ENCODE measurements at regions not wholly inside any gene's neighbourhood (a gene's known extent, or its start where the extent isn't known, plus 50 kb on each side); places are given as distances from the start of the nearest gene placed in this dataset.

DNA sequence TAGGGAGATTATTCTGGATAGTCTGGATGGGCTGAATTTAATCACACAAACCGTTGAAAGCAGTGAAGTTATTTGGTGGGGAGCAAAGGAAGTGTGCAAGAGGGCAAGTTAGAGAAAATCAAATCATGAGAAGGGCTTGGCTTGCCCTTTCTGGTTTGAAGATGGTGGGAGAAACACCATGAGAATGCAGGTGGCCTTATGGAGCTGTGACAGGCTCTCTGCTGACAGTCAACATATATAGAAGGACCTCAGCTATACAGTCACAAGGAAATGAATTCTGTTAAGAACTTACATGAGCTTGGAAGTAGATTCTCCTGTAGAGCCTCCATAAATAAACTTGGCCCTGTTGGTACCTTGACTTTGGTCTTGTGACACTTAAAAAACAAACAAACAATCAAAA, 72.3 kb downstream of the GMNC start:
- no peak overlapping the region for H3K4me3 Mint-ChIP-seq
- no peak overlapping the region for H3K27ac Mint-ChIP-seq
- no peaks in the 10 kb centered on the region for H3K9me3 Mint-ChIP-seq (ENCODE audit: low read depth)
- H3K36me3 Mint-ChIP-seq = no peaks in the 10 kb centered on the region
- no peaks in the 10 kb centered on the region for H3K4me1 Mint-ChIP-seq
- CTCF ChIA-PET = no interaction called here
- H3K27me3 Mint-ChIP-seq = no peaks in the 10 kb centered on the region
- ATAC-seq (no peak), DNase-seq (no peak)

DNA sequence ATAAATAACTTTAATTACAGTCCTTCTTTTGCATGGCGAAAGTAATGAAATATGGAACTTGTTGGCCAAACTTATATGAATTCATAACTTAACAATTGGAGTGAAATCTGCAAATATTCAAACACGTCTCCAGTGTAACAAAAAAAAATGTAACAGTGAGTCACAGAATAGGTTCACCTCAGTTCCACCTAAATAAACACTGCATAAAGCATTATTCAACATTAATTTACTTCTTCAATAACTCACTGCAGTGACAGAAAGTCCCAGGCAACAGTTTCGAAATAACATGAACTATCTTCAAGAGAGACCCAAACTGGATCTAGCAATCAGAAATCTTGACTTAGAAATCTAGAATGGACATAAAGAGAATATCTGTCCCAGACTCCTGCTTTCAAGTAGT, 75.6 kb downstream of the GMNC start:
- H3K27me3 Mint-ChIP-seq = no peaks in the 10 kb centered on the region
- H3K27ac Mint-ChIP-seq = no peak overlapping the region
- no peaks in the 10 kb centered on the region for H3K9me3 Mint-ChIP-seq (ENCODE audit: low read depth)
- no peaks in the 10 kb centered on the region for H3K4me1 Mint-ChIP-seq
- CTCF ChIA-PET = no interaction called here
- ATAC-seq (no peak), DNase-seq (no peak)
- no peaks in the 10 kb centered on the region for H3K36me3 Mint-ChIP-seq
- H3K4me3 Mint-ChIP-seq = no peak overlapping the region

DNA sequence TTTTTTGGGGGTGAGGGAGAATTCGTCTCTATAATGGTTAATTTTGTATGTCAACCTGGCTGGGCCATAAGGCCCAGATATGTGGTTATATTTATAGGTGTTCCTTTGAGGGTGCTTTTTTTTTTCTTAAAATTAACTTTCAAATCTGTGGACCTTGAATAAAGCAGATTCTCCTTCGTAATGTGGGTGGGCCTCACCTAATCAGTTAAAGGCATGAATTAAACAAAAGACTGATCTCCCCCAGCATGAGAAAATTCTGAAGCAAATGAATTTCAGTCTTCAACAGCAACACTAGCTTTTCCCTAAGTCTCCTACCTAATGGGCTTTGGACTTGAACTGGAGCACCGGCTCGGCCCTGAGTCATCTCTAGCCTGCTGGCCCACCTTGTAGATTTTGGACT, 77.4 kb downstream of the GMNC start:
- no peaks in the 10 kb centered on the region for H3K36me3 Mint-ChIP-seq
- no peaks in the 10 kb centered on the region for H3K27me3 Mint-ChIP-seq
- ATAC-seq = no peak
- no peak overlapping the region for H3K4me3 Mint-ChIP-seq
- H3K4me1 Mint-ChIP-seq = no peaks in the 10 kb centered on the region
- no peak for DNase-seq
- no peaks in the 10 kb centered on the region for H3K9me3 Mint-ChIP-seq (ENCODE audit: low read depth)
- no peak overlapping the region for H3K27ac Mint-ChIP-seq
- CTCF ChIA-PET = no interaction called here

DNA sequence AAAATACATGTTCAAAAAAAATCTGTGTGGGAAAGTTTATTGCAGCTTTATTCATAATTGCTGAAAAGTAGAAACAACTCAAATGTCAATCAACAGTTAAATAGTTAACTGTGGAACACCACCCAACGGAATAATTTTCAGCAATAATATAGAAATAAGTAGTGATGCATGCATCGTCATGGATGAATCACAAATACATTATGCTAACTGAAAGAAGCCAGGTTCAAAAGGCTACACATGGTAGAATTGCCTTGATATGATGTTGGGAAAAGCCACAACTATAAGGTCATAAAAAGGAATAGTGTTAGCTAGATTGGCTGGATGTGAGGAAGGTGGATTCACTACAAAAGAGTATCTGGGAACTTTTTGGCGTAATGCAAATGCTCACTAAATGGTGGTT, 82.0 kb downstream of the GMNC start:
- H3K4me3 Mint-ChIP-seq = no peak overlapping the region
- H3K4me1 Mint-ChIP-seq = no peaks in the 10 kb centered on the region
- no peaks in the 10 kb centered on the region for H3K9me3 Mint-ChIP-seq (ENCODE audit: low read depth)
- no peak for DNase-seq
- H3K36me3 Mint-ChIP-seq = no peaks in the 10 kb centered on the region
- no peak for ATAC-seq
- CTCF ChIA-PET = no interaction called here
- no peaks in the 10 kb centered on the region for H3K27me3 Mint-ChIP-seq
- no peak overlapping the region for H3K27ac Mint-ChIP-seq

DNA sequence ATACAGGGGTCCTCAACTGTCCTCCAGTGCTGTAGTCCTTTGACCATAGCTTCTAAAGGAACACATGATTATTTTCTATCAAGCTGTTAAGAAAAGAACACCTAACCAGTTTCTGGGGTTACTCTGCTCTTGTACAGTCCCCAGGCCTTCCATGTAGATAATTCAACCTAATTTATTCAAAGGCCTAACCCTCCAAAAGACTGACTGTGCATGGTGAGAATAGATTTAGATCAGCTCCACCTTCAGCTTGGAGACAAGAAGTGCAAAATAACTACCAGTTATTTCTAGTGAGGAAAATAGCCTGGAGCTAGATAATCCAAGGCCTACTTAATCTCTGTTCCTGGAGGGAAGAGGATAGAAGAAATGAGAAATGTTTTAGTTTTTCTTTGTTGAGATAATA, 87.9 kb downstream of the GMNC start:
- Mint-ChIP-seq H3K27ac (no peak overlapping the region), H3K4me1 (no peaks in the 10 kb centered on the region), H3K4me3 (no peak overlapping the region), H3K27me3 (no peaks in the 10 kb centered on the region), H3K36me3 (no peaks in the 10 kb centered on the region), H3K9me3 (ENCODE audit: low read depth) (no peaks in the 10 kb centered on the region)
- DNase-seq = no peak
- ATAC-seq = no peak
- CTCF ChIA-PET = no interaction called here

DNA sequence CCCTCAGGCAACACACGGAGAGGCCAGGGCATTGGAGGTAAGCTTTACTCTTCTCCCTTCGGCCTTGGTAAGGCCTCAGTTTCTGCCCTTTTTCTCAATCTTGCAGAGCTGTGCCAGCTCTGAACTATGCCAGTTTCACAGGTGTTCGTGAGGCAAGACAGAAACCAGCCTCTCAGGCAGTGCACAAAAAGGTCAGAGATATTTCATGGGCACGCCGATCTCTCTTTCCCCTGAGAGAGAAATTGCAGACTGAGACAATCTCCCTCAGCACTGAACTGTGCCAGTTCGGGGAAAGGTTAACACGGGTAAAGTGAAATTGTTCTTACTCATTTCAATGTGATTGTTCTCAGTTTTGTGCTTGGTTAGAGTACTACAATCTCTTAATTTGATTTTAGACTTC, 88.5 kb downstream of the GMNC start:
- Mint-ChIP-seq H3K9me3 (ENCODE audit: low read depth) (no peaks in the 10 kb centered on the region), H3K4me3 (no peak overlapping the region), H3K4me1 (no peaks in the 10 kb centered on the region), H3K36me3 (no peaks in the 10 kb centered on the region), H3K27me3 (no peaks in the 10 kb centered on the region), H3K27ac (no peak overlapping the region)
- ATAC-seq (no peak), DNase-seq (no peak)
- CTCF ChIA-PET = no interaction called here

DNA sequence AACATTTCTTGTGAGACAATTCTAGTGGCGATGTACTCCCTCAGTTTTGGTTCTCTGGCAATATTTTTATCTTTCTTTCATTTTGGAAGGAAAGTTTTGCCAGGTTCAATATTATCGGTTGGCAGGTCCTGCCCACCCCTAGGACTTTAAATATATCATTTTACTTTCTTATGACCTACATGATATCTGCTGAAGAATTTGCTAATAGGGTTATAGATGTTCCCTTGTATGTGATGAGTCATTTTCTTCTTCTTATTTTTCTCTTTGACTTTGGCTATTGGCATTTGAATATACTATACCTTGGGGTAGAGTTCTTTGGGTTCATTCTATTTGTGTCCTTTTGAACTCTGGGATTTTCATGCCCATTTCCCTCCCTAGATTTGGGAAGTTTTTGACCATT, 89.7 kb downstream of the GMNC start:
- Mint-ChIP-seq H3K4me1 (no peaks in the 10 kb centered on the region), H3K9me3 (ENCODE audit: low read depth) (no peaks in the 10 kb centered on the region), H3K27me3 (no peaks in the 10 kb centered on the region), H3K36me3 (no peaks in the 10 kb centered on the region), H3K4me3 (no peak overlapping the region), H3K27ac (no peak overlapping the region)
- CTCF ChIA-PET = no interaction called here
- DNase-seq (no peak), ATAC-seq (no peak)

DNA sequence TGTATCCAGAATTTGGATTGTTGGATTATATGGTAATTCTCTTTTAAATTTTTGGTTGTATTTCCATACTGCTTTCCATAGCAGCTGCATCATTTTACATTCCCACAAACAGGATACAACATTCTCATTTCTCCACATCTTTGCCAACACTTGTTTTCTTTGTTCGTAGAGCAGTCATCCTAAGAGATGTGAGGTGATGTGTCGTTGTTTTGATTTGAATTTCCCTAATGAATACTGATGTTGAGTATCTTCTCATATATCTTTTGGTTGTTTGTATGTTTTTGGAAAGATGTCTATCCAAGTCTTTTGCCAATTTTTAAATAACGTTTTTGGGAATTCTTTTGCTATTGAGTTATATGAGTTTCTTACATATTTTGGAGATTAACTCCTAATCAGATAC, 93.6 kb downstream of the GMNC start:
- no peak overlapping the region for H3K27ac Mint-ChIP-seq
- no peaks in the 10 kb centered on the region for H3K9me3 Mint-ChIP-seq (ENCODE audit: low read depth)
- H3K4me3 Mint-ChIP-seq = no peak overlapping the region
- no peaks in the 10 kb centered on the region for H3K36me3 Mint-ChIP-seq
- H3K4me1 Mint-ChIP-seq = no peaks in the 10 kb centered on the region
- DNase-seq (no peak), ATAC-seq (no peak)
- H3K27me3 Mint-ChIP-seq = no peaks in the 10 kb centered on the region
- CTCF ChIA-PET = no interaction called here

DNA sequence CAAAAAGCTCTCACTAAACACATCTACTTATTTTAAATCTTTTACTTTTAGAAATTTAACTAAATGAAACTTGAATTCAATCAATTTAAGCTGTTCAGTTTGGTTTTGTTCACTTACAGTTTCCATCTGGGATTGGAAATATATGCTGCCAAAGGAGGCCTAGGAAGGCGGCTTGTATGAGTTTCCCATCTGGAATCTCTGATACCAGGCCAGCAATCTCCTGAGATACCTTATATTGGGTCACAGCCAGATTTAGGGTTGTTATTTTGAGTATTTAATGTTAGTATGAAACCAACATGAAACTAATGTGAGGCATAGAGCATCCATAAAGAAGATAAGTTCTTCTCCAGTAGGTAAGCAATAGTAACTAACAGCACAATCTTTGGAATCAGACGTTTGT, 94.6 kb downstream of the GMNC start:
- no peak overlapping the region for H3K4me3 Mint-ChIP-seq
- H3K27me3 Mint-ChIP-seq = no peaks in the 10 kb centered on the region
- H3K9me3 Mint-ChIP-seq (ENCODE audit: low read depth) = no peaks in the 10 kb centered on the region
- CTCF ChIA-PET = no interaction called here
- no peak for DNase-seq
- no peaks in the 10 kb centered on the region for H3K4me1 Mint-ChIP-seq
- ATAC-seq = no peak
- H3K27ac Mint-ChIP-seq = no peak overlapping the region
- H3K36me3 Mint-ChIP-seq = no peaks in the 10 kb centered on the region

DNA sequence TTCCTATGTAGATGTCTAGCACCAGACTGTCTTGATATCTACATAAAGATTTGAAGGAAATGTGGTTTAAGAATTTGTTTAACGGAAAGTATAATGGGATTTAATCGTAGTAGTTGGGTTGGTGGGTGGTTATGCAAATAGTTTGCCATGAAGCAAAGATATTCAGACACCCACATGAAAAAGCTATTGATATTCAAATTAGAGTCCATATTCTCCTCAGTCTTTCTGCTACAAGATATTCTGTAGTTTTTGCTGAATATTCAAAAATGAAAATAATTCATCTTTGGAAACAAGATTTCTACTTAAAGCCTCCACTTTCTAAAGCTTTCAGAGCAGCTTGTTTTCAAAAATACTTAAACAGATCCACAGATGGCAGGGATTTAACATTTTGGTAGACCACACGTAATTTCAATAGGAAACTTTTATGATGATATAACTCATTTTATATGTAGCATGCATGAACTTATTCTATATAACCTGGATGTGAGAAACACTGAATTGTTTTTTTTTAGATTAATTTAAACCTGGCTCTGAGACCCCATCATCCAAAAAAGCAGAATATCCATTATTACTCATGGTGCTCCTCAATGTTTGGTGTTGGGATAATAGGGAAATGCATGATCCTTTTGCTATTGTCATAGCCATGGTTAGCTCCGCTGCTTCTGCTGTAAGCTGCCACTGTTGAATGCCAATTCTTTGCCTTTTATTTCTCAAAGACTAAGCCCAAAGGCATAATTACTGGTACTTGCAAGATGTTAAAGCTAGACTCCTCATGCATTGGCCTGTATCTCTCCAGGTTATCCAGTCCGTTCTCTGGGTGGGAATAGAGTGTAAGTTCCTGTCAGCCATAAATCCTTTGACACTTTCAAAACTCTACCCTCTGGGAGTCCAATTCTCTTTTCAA, 98.0 kb downstream of the GMNC start:
- Mint-ChIP-seq H3K4me3 (no peak overlapping the region), H3K36me3 (no peaks in the 10 kb centered on the region), H3K27ac (no peak overlapping the region), H3K9me3 (ENCODE audit: low read depth) (no peaks in the 10 kb centered on the region), H3K4me1 (no peaks in the 10 kb centered on the region), H3K27me3 (no peaks in the 10 kb centered on the region)
- ATAC-seq = no peak
- no peak for DNase-seq
- CTCF ChIA-PET = no interaction called here

DNA sequence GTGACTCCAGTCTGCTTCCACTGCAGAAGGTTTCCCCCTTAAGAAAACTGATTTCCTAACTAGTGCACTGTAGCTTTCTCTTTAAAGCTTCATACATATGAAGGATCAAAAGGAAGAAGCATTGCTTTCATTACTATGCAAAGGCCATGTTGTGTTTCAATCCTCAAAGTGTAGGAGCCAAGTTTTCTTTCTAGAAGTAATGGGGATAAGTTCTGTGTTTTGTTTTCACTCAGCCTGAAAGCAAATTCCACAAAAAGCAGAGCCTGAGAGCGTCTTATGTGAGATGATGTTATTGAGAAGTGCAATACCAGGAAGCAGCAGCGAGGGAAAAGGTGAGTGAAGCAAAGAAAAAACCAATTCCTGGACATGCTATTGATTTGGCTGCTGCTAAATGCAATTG, 99.7 kb downstream of the GMNC start:
- CTCF ChIA-PET = no interaction called here
- Mint-ChIP-seq H3K9me3 (ENCODE audit: low read depth) (peaks cover 2% of the 10 kb centered on the region), H3K27me3 (no peaks in the 10 kb centered on the region)

DNA sequence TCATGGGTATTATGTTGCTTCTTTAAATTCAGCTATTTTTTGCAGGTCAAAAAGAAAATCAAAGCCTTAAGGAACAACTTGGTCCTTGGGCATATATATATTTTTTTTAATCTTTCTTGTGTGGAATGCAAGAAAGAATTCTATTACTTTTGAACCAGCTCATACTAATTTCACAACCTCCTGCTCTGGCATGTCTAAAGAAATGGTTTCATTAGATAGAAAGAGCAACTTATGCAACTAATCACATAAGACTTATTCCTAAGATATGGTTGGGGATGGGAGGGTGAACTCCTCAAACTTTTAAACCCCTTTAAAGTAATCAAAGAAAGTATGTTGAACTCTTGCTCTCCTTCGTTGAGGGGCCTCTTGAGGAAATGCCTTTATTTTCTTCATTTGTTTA, 114.9 kb downstream of the GMNC start:
- ATAC-seq (no peak), DNase-seq (no peak)
- CTCF ChIA-PET = no interaction called here
- no peaks in the 10 kb centered on the region for H3K9me3 Mint-ChIP-seq (ENCODE audit: low read depth)
- H3K36me3 Mint-ChIP-seq = no peaks in the 10 kb centered on the region
- H3K27ac Mint-ChIP-seq = no peak overlapping the region
- H3K4me1 Mint-ChIP-seq = no peaks in the 10 kb centered on the region
- H3K27me3 Mint-ChIP-seq = no peaks in the 10 kb centered on the region
- H3K4me3 Mint-ChIP-seq = no peak overlapping the region

More for the DNA sequence above, 99.7 kb downstream of the GMNC start:
- DNase-seq (no peak), ATAC-seq (no peak)
- Mint-ChIP-seq H3K4me1 (no peaks in the 10 kb centered on the region), H3K27ac (no peak overlapping the region), H3K4me3 (no peak overlapping the region), H3K36me3 (no peaks in the 10 kb centered on the region)

DNA sequence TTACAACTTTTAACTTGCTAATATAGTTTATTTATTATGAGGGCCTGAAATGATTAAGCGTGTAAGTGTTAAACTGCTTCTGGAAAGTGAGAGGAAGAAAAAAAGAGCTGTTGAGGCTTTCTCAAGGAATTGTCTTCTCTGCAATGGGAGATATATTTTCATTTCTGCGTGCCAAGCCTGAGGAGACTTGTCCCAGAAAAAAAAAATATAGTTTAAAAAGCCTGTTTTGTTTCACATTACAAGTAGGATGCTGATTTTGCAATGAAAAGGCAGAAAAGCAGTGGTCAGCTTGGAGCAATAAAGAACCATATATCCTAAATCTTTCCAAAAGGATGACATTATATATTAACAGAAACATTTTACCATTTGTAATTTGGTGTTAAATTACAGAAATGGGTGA, 115.5 kb downstream of the GMNC start:
- ATAC-seq = no peak
- H3K27ac Mint-ChIP-seq = no peak overlapping the region

DNA sequence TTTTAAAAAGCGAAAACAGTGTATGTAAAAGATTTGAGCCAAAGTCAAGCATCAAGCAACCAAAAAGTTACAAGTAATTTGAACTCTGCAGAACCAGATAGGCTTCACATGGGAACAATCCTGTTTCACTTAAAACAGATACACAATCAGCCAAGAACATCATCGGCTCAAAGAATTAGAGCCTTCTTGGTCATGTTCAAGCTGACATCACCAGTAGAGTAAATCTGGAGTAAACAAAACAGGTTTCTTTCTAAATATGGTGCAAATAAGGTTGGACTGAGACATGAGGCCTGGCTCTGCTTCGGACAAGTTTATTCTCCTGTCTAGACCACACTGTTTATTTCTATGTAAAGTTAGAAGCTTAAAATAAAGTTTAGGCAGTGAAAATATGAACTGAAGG, 116.0 kb downstream of the GMNC start:
- no peak overlapping the region for H3K4me3 Mint-ChIP-seq
- H3K27ac Mint-ChIP-seq = no peak overlapping the region
- no peak for DNase-seq
- H3K9me3 Mint-ChIP-seq (ENCODE audit: low read depth) = no peaks in the 10 kb centered on the region
- CTCF ChIA-PET = no interaction called here
- no peaks in the 10 kb centered on the region for H3K36me3 Mint-ChIP-seq
- no peak for ATAC-seq
- no peaks in the 10 kb centered on the region for H3K27me3 Mint-ChIP-seq
- H3K4me1 Mint-ChIP-seq = no peaks in the 10 kb centered on the region

More for the DNA sequence above, 115.5 kb downstream of the GMNC start:
- H3K36me3 Mint-ChIP-seq = no peaks in the 10 kb centered on the region
- no peaks in the 10 kb centered on the region for H3K27me3 Mint-ChIP-seq
- no peak for DNase-seq
- H3K9me3 Mint-ChIP-seq (ENCODE audit: low read depth) = no peaks in the 10 kb centered on the region
- H3K4me3 Mint-ChIP-seq = no peak overlapping the region
- no peaks in the 10 kb centered on the region for H3K4me1 Mint-ChIP-seq
- CTCF ChIA-PET = no interaction called here

DNA sequence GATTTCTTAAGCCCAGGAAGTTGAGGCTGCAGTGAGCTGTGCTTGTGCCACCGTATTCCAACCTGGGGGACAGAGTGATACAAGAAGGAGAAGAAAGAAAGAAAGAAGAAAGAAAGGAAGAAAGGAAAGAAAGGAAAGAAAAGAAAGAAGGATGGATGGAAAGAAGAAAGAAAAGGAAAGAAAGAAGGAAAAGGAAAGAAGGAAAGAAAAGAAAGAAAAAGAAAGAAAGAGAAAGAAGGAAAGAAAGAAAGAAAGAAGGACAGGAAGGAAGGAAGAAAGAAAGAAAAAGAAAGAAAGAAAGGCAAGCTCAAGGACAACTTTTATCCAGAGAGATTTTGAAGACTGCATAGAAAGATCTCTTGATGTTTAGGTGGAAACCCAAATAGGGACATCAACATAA, 120.7 kb downstream of the GMNC start:
- no peak for ATAC-seq

More for the DNA sequence above, 120.7 kb downstream of the GMNC start:
- Mint-ChIP-seq H3K27me3 (no peaks in the 10 kb centered on the region), H3K9me3 (ENCODE audit: low read depth) (no peaks in the 10 kb centered on the region), H3K36me3 (no peaks in the 10 kb centered on the region), H3K27ac (no peak overlapping the region), H3K4me3 (no peak overlapping the region), H3K4me1 (no peaks in the 10 kb centered on the region)
- no peak for DNase-seq
- CTCF ChIA-PET = no interaction called here
